Ovary (tissue), 7 donors: ENCODE measurements at regions not wholly inside any gene's neighbourhood (a gene's known extent, or its start where the extent isn't known, plus 50 kb on each side); places are given as distances from the start of the nearest gene placed in this dataset.

Experiments used
- DNase-seq, 5 donors: peaks; one replicate each; pipeline ENCODE4 v3.0.0-alpha.2; 2019 to 2020
- H3K27ac ChIP-seq, 2 donors: fragments of 200-600 bp; one replicate each; pipeline versions ENCODE4 v1.5.1 to v1.8.0; 2019 to 2022
- H3K27me3 ChIP-seq: fragments of 200-600 bp; one replicate; pipeline ENCODE4 v1.8.0; 2022
- H3K36me3 ChIP-seq: fragments of 200-600 bp; sonication (generic); one replicate; pipeline ENCODE4 v1.5.1; 2019
- H3K4me1 ChIP-seq: one replicate; pipeline ENCODE4 v1.8.1; 2013; ENCODE audit warnings: mild to moderate bottlenecking, moderate library complexity; ENCODE audit not compliant: insufficient read depth
- H3K4me3 ChIP-seq: fragments of 200-600 bp; sonication (generic); one replicate; pipeline ENCODE4 v1.5.1; 2017
- H3K9me3 ChIP-seq, 2 donors: fragments of 200-600 bp in 1 of 2; sonication (generic) in 1 of 2; one replicate each; pipeline versions ENCODE4 v1.5.1 to v1.8.1; 2013 to 2019; ENCODE audit warnings: mild to moderate bottlenecking in 1 of 2, moderate library complexity in 1 of 2
- CTCF ChIP-seq, 3 donors: fragments of 450-650 bp in 2 of 3; fragments of 200-600 bp in 1 of 3; IDR thresholded peaks; one replicate each; pipeline versions ENCODE4 v1.5.1 to v1.8.0; 2016 to 2022; ENCODE audit warnings: antibody characterized with exemption in 3 of 3, mild to moderate bottlenecking in 1 of 3
- EP300 ChIP-seq: sonication (generic); formaldehyde crosslinking; IDR thresholded peaks from one replicate; pipeline ENCODE4 v1.6.1; 2017; ENCODE audit warnings: antibody characterized with exemption
- POLR2A ChIP-seq: fragments of 450-650 bp; IDR thresholded peaks from one replicate; pipeline ENCODE4 v1.6.1; 2017; ENCODE audit warnings: antibody characterized with exemption, mild to moderate bottlenecking, moderate library complexity
- WGBS, 3 donors: extraction: QIAGEN DNeasy Blood & Tissue Kit in 1 of 3; methylation state at CpG; one replicate each; pipeline versions ENCODE4 v1.1.5 to v1.1.7; 2013 to 2017; 5-methylcytosine and 5-hydroxymethylcytosine counted together
- intact Hi-C, 4 donors: fragments of 100-400 bp; cut with DNase I; formaldehyde crosslinking; loops; one replicate each; pipeline versions ENCODE4 v1.11.0 to v1.15.1; 2022 to 2023
- donor health status: DM: no; HTN: no; CAD: no; lungs with moderate emphysema.
- donor health status: DM: no; HTN: no; CAD: no.
- donor health status: Bipolar disorder and iron deficiency.
- donor health status: DM: no; HTN: no; CAD: no.
- donor health status: DM: yes; HTN: yes; CAD: no.

- intact Hi-C loops, result no loop called here
- H3K4me3 ChIP-seq, result no peak overlapping the region
- DNase-seq, result no peak
- H3K36me3 ChIP-seq, result no peaks in the 10 kb centered on the region
- no peaks in the 10 kb centered on the region for H3K4me1 ChIP-seq
- WGBS, 3 donors, result 81 to 85% (median 83%) methylated on average over 3 of the region's 3 CpGs
- TF ChIP-seq EP300, result no peak
- no peaks in the 10 kb centered on the region for H3K9me3 ChIP-seq
- H3K27ac ChIP-seq, result no peak overlapping the region
- H3K27me3 ChIP-seq, result no peaks in the 10 kb centered on the region
These were observed 194.8 kb downstream of the BUD13 start for GRCh38 chr11:116577956-116578355.

- Histone ChIP-seq H3K4me3 (no peak overlapping the region), H3K27ac (no peak overlapping the region), H3K9me3 (no peaks in the 10 kb centered on the region), H3K36me3 (no peaks in the 10 kb centered on the region), H3K4me1 (no peaks in the 10 kb centered on the region), H3K27me3 (no peaks in the 10 kb centered on the region)
- DNase-seq, result no peak
- TF ChIP-seq CTCF (IDR thresholded peaks at IDR 0.05) (no peak), EP300 (no peak), POLR2A (no peak)
- 73 to 86% (median 76%) methylated on average over 4 of the region's 4 CpGs for WGBS, 3 donors
- intact Hi-C loops, result no loop called here
These were observed 195.5 kb downstream of the BUD13 start for GRCh38 chr11:116577273-116577672.

GRCh38 chr11:116576526-116576925 is 196.3 kb downstream of the BUD13 start:
- intact Hi-C loops, result no loop called here
- no peaks in the 10 kb centered on the region for H3K36me3 ChIP-seq
- no peak overlapping the region for H3K4me3 ChIP-seq
- TF ChIP-seq EP300 (no peak), CTCF (IDR thresholded peaks at IDR 0.05) (no peak), POLR2A (no peak)
- H3K27ac ChIP-seq, result no peak overlapping the region
- no peaks in the 10 kb centered on the region for H3K4me1 ChIP-seq
- DNase-seq, result no peak
- H3K9me3 ChIP-seq, result no peaks in the 10 kb centered on the region
- no peaks in the 10 kb centered on the region for H3K27me3 ChIP-seq
- WGBS, 3 donors, result 42 to 47% (median 47%) methylated on average over 2 of the region's 2 CpGs

- no peak for DNase-seq
- no peaks in the 10 kb centered on the region for H3K4me1 ChIP-seq
- H3K36me3 ChIP-seq, result no peaks in the 10 kb centered on the region
- H3K4me3 ChIP-seq, result no peak overlapping the region
- no peaks in the 10 kb centered on the region for H3K27me3 ChIP-seq
- intact Hi-C loops, result no loop called here
- 77 to 82% (median 81%) methylated on average over 9 of the region's 9 CpGs for WGBS, 3 donors
- TF ChIP-seq EP300 (no peak), CTCF (IDR thresholded peaks at IDR 0.05) (no peak), POLR2A (no peak)
- H3K27ac ChIP-seq, result no peak overlapping the region
- H3K9me3 ChIP-seq, result no peaks in the 10 kb centered on the region
These were observed 205.0 kb downstream of the BUD13 start for GRCh38 chr11:116567721-116568242.

- Histone ChIP-seq H3K4me3 (no peak overlapping the region), H3K27me3 (no peaks in the 10 kb centered on the region), H3K36me3 (no peaks in the 10 kb centered on the region), H3K9me3 (no peaks in the 10 kb centered on the region), H3K4me1 (no peaks in the 10 kb centered on the region), H3K27ac (no peak overlapping the region)
- DNase-seq, result no peak
- intact Hi-C loops, result no loop called here
- no peak for TF ChIP-seq CTCF (IDR thresholded peaks at IDR 0.05)
- no peak for TF ChIP-seq POLR2A
- TF ChIP-seq EP300, result no peak
- 87 to 89% (median 88%) methylated on average over 6 of the region's 6 CpGs for WGBS, 3 donors
These were observed 209.1 kb downstream of the BUD13 start for GRCh38 chr11:116563712-116564047.
